AML-193 (cell line): ENCODE measurements at regions not wholly inside any gene's neighbourhood (a gene's known extent, or its start where the extent isn't known, plus 50 kb on each side); places are given as distances from the start of the nearest gene placed in this dataset.

Experiments
- DNase-seq, 2 experiments: peaks; one replicate each; lab custom pipeline; 2025; lab: John Stamatoyannopoulos, UW

DNA sequence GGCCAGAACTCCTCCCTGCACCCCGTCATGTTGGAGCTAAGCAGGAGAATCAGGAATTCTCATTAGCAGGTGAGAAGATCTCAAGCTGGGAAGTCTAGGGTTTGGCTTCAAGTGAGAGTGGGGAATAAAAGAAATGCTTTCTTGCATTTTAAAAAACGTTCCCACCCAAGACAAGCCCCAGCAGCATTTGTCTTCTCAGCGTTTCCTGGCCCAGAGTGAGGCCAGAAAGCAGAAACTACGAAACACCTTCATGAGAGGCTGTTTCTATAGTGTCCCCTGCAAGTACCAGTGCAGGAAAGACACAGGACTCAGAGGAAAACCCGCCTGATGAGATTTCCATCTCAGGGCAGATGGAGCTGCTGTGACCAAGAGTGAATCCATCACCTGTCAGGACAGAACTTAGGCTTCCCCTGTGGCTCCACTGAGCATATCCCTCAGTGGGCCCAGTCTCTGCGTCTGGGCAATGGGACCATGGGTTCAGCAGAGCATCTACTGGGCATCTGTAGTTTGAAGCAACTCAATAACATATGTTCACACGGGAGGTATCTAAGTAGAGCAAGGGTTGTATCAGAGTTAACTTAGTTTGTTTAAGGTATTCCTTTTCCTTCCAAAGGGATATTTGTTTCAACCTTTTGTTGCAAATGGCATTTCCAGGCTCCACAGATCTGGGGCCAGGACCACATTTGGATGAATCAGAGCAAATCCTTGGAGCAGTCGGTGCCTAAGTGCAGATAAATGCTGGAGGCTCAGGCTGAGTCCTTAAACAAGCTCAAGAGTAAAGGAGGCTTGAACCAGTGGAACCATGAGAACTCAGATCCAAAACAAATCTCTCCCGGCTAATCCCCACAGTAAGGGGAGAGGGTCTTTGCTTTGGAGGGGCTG lies 548.3 kb downstream of the MIAT start:
- no peak for DNase-seq

DNA sequence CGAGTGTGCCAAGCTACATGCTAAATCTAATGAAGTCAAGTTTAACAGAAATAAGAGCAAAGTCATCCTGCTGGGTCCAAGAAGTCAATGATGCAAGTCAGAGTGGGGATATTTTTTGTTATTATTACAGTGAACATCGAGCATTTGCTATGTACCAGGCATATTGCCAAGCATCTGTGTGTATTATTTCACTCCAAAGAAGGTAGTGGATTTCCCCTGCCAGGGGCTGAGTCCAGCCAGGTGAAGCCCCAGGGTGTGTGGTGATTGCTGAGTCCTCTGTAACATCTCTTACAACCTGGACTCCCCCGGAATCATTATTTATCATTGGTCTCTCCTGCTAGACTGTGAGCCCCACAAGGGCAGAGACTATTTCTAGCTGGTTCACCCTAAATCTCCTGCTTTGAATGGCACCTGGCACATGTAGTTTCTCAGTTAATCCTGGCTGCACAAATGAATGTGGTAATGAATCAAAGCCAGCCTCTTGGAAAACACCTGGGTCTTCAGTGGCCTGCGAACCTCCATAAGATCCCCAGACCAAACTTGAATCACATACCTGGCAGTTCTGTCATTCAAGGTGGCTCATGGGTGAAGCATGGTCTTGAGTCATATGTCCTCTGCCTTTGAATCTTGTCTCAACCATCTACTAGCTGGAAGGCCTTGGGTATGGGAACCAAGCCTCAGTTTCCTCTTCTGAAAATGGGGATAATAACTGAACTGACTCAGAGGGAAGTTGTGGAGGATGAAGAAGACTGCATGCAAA lies 549.2 kb downstream of the MIAT start:
- DNase-seq: no peak

GRCh38 chr22:27207266-27207665 lies 549.9 kb downstream of the MIAT start:
- no peak for DNase-seq

DNA sequence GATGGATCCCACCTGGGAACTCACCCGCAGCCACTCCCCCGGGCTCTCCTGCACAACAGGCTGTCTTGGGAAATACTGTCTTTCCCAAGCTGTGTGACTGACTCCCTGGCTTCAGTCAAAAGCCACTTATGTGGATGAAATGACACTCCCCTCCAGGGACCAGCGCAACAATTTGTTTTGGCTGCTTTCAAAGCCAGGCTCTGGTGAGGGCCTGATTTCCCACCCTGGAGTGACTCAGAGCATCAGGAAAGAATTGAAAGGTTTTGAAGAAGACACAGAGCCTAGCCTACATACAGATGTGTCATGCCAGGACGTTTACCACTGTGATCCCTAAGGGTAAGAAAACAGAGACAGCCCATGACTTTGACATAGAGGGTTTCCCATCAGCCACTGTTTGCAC lies 550.5 kb downstream of the MIAT start:
- no peak for DNase-seq

GRCh38 chr22:27210111-27210730 lies 552.8 kb downstream of the MIAT start:
- DNase-seq: no peak

DNA sequence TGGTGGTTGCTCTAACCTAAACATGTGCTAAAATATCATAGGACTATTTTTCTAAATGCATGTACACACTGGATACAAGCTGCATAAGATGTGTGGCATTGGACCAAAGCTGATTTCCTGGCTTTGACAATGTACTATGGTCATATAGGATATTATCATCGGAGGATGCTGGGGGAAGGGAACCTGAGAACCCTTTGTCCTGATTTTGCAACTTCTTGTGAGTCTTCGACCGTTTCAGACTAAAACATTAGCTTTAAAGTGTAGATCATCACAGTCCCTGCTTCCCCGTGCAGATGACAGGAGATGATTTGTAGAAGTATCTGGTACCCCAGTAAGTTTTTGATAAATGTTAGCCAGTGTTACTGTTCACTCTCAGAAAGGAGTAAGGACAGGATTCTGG lies 554.7 kb downstream of the MIAT start:
- no peak for DNase-seq

GRCh38 chr22:27212617-27213177 lies 555.3 kb downstream of the MIAT start:
- DNase-seq: no peak

DNA sequence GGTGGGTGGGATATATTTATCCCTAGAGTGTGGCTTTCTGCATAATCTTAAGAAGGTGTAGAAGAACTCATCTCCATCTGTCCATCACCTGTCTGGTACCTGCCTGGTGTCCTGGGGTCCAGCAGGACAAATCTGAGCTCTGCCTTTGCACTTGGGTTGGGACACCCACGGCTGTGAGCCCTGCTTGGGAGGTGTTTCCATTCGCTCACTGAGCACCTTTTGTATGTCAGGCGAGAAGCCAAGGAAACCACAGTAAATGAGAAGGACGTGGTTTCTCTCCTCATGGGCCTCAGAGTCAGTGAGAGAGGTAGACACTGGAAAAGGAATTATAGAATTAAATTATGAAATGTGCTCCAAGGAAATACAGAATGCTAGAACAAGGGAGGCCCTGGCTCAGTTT lies 555.9 kb downstream of the MIAT start:
- no peak for DNase-seq

DNA sequence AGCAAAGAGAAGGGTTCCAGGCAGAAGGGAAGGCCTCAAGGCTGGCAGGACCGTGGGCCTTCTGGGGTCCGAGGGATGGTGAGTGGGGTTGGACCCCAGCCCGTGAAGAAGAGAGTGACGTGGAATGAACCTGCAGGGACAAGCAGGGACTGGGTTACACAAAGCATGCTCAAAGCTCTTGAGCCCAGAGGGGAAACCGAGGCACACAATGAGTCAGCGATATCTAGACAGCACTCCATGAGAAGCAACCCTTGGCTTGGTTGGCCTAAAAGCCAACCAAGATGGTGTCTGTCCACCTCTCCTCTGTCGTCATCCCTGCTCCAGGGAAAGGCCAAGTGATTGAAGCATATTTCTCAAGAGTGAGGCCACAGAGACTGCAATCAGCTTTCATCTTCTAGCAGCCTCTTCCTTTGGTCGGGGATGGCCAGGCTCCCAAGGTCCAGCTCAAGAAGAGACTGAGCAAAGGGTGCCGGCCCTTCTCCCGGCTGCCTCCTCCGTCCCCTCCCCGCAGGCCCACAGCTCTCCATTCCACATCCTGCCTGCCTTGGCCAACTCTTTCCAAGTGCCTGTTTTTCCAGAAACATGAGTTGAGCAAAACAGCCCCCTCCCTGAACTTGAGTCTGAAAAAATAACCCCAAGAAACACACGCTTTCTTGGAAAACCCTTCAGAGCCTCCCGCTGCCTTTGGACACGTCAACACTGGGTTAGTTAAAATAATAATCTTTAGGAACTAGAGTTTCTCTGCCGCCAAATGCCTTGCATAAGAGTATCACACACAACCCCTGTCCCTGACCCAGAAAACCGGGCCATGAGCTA lies 556.6 kb downstream of the MIAT start:
- no peak for DNase-seq

DNA sequence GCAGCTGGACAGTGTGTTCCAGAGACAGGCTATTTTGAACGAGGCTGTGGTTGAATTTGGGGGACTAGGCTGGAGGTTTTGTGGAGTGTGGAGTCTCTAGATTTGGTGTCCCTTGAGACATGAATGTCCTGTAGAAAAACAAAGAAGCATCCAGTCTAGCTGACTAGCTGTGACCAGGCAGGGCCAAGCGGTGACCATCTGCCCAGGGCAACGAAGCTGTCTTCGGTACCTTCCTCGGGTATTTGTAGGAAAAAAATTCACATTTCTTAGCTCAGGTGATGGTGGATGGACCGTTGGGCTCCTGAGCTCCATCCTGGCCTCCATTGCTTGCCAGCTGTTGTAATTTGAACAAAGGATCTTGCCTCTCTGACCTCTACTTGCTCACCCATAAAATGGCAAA lies 557.3 kb downstream of the MIAT start:
- DNase-seq: no peak

DNA sequence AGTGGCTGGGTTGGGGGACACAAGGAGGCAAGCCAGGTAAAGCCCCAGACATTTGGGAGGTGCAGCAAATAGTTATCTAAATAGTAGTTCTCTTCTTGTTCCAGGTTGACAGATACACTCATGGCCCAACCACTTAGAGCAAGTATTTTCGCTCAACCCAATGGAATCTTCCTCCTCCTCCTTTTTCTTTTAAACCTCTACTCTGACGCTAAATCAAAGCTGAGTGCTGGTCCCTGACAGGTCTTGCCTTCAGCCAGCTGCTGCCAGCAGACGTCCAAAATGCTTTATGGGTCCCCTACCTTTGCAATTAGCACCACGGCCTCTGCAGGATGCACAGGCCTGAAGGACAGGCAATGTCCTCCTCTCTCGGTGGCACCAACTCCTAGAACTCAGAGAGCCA lies 558.5 kb downstream of the MIAT start:
- no peak for DNase-seq

- DNase-seq: no peak
Measured at GRCh38 chr22:27216444-27216843, 559.1 kb downstream of the MIAT start.

- DNase-seq: no peak
Measured at GRCh38 chr22:27217154-27217553, 559.8 kb downstream of the MIAT start.

- no peak for DNase-seq
Measured at GRCh38 chr22:27218012-27218920, 560.9 kb downstream of the MIAT start.

DNA sequence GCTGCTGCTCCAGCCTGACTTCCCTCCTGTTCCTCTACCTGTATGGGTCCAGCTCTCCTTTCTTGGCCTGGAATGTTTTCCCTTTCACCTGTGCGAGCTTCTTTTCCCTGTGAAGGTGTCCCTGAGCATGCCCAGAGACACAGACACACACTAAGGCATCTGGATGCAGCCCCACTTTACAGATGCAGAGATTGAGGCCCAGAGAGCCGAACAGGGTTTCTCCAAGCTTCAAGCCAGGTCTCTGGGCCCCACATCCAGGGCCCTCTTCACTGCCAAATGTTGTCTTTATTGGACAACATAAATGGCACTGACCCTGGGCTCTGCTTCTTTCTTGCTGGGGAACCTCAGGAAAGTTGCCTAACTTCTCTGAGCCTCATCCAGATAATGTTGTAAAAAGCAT lies 561.6 kb downstream of the MIAT start:
- DNase-seq: no peak

- no peak for DNase-seq
Measured at GRCh38 chr22:27220339-27220738, 563.0 kb downstream of the MIAT start.

GRCh38 chr22:27222178-27222577 lies 564.8 kb downstream of the MIAT start:
- no peak for DNase-seq

DNA sequence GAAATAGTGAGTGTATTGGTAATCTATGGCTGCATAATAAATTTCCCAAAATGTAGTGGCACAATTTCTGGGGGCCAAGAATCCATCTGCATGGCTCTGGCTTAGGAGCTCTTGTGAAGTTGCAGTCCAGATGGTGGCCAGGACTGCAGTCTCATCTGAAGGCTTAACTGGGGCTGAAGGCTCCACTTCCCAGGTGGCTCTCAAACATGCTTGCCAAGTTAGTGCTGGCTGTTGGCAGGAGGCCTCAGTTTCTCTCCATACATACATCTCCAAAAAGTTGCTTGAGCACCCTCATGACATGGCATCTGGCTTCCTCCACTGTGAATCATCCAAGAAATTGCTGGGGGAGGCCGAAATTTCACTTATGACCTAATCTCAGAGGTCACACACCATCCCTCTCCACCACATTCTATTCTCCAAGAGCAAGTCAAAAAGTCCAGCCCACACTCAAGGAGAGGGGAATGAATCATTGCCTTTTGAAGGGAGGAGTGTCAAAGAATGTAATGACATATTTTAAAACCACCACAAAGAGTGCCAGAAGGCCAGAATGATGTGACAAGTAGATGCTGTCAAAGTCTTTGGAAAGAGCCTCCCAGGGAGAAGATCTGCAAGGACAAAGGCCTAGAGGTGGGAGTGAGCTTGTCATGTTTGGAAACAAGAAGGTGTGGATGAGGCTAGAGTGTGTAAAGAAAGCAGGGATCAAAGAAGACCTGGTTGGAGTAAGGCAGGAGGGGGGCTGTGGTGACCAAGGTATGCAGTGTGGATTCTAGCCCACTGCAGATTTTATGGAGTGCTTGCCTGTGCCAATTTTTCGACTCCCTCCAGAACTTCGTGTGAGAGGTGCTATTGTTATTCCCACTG lies 566.2 kb downstream of the MIAT start:
- DNase-seq: no peak

- DNase-seq: no peak
Measured at GRCh38 chr22:27224485-27225374, 567.3 kb downstream of the MIAT start.
